ENCODE measurements at regions not wholly inside any gene's neighbourhood (a gene's known extent, or its start where the extent isn't known, plus 50 kb on each side); places are given as distances from the start of the nearest gene placed in this dataset.

DNA sequence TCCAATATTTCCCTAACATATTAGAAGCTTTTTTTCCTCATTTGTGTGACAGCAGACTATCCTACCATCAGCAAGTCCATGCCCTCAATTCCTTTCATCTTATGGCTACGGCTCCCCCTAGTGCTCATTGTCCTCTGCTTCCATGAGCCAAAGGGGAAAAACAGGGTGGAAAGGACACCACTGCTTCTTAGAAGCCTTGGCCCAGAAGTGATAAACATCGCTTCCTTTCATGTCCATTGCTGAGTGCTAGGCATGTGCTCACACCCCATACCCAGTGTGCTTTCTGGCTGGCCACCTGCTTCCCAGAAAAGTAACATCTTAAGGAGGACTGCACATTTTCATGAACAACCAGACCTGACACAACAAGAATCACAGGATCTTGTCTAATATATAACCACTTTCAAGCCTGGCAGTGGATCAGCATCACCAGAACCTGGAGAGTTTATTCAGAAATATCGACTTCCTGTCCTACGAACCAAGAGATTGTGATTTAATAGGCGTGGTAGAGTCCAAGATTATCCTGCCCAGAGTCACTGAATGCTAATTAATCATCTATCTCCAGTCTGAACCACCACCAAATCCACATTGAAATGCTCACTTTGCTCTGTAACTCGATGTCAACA is 650.5 kb upstream of the SORCS1 start:
- H3K36me3 ChIP-seq (ENCODE audit: control insufficient read depth in 4 of 4, insufficient read depth in 3 of 4, low read depth in 1 of 4, low read length in 3 of 4) = no peaks in the 10 kb centered on the region
- no peaks in the 10 kb centered on the region for H3K9me3 ChIP-seq (ENCODE audit: control insufficient read depth in 4 of 4, low read length in 3 of 4)
- WGBS = 40% methylated on average over 6 of the region's 6 CpGs
- H3K27me3 ChIP-seq (ENCODE audit: control insufficient read depth in 4 of 4, insufficient read depth in 4 of 4, low read length in 3 of 4) = no peaks in the 10 kb centered on the region
- H3K4me1 ChIP-seq (ENCODE audit: control insufficient read depth in 4 of 4, insufficient read depth in 4 of 4, low read length in 3 of 4) = no peaks in the 10 kb centered on the region
- TF ChIP-seq RXRA (IDR thresholded peaks at IDR 0.05) (no peak), RAD21 (IDR thresholded peaks at IDR 0.05) (peak; percentile 87 to 88)
- TF ChIP-seq, protein P1, sequence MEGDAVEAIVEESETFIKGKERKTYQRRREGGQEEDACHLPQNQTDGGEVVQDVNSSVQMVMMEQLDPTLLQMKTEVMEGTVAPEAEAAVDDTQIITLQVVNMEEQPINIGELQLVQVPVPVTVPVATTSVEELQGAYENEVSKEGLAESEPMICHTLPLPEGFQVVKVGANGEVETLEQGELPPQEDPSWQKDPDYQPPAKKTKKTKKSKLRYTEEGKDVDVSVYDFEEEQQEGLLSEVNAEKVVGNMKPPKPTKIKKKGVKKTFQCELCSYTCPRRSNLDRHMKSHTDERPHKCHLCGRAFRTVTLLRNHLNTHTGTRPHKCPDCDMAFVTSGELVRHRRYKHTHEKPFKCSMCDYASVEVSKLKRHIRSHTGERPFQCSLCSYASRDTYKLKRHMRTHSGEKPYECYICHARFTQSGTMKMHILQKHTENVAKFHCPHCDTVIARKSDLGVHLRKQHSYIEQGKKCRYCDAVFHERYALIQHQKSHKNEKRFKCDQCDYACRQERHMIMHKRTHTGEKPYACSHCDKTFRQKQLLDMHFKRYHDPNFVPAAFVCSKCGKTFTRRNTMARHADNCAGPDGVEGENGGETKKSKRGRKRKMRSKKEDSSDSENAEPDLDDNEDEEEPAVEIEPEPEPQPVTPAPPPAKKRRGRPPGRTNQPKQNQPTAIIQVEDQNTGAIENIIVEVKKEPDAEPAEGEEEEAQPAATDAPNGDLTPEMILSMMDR (IDR thresholded peaks at IDR 0.05; ENCODE audit: low read depth, low read length, missing input control) = peak; percentile 50
- no peak overlapping the region for H3K9ac ChIP-seq (ENCODE audit: low read depth in 1 of 2, low read length in 2 of 2)
- H3K4me3 ChIP-seq (ENCODE audit: low read depth in 1 of 3, low read length in 3 of 3) = no peak overlapping the region
- DNase-seq (ENCODE audit: low spot score) = peak; percentile 39
- no peak overlapping the region for H3K27ac ChIP-seq (ENCODE audit: low read depth in 1 of 2, low read length in 2 of 2)

DNA sequence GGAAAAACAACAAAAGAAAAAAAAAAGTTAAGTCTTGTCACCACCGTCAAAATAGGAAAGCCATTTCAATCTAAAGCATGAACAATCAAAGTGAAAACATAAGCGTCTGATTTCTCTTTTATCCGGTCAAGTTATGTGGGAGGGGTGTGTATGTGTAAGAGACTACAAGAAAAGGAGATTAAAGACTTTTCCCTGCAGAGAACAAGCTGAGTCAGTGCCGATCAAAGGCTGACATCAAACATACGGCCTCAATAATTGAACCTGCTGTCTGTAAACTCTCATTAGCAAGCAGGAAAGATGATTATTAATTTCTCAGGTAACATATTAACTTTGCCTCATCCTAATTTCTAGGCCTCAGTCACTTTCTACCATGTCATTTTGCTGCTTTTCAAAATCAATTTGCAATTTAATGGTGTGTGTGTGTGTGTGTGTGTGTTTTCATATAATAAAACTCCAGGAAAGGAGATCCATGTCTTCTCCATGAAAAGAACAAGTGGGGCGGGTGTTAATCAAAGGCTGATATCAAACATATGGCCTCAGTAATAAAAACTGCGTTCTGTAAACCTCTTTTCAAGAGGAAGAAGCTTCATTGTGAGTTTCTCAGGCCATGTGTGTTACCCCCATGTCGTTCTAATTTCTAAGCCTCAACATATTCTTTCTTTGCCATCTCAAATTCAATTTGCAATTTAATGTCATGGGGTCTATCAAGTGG is 649.1 kb upstream of the SORCS1 start:
- no peak overlapping the region for H3K4me3 ChIP-seq (ENCODE audit: low read depth in 1 of 3, low read length in 3 of 3)
- no peak for DNase-seq (ENCODE audit: low spot score)
- peaks cover 0 to 4% (median 0%) of the 10 kb centered on the region in 4 donors for H3K27me3 ChIP-seq (ENCODE audit: control insufficient read depth in 4 of 4, insufficient read depth in 4 of 4, low read length in 3 of 4)
- no peak overlapping the region for H3K27ac ChIP-seq (ENCODE audit: low read depth in 1 of 2, low read length in 2 of 2)
- no peaks in the 10 kb centered on the region for H3K4me1 ChIP-seq (ENCODE audit: control insufficient read depth in 4 of 4, insufficient read depth in 4 of 4, low read length in 3 of 4)
- no peaks in the 10 kb centered on the region for H3K36me3 ChIP-seq (ENCODE audit: control insufficient read depth in 4 of 4, insufficient read depth in 3 of 4, low read depth in 1 of 4, low read length in 3 of 4)
- no peak overlapping the region for H3K9ac ChIP-seq (ENCODE audit: low read depth in 1 of 2, low read length in 2 of 2)
- no peak for TF ChIP-seq YY1 (IDR thresholded peaks at IDR 0.05)
- no peak for TF ChIP-seq JUND (IDR thresholded peaks at IDR 0.05)
- TF ChIP-seq, protein P1 (IDR thresholded peaks at IDR 0.05; ENCODE audit: low read depth, low read length, missing input control) = no peak
- TF ChIP-seq EGR1 (IDR thresholded peaks at IDR 0.05; ENCODE audit: low read depth in 2 of 2) = no peak
- TF ChIP-seq TAF1 (conservative IDR thresholded peaks at IDR 0.05) = no peak
- TF ChIP-seq, protein P2, sequence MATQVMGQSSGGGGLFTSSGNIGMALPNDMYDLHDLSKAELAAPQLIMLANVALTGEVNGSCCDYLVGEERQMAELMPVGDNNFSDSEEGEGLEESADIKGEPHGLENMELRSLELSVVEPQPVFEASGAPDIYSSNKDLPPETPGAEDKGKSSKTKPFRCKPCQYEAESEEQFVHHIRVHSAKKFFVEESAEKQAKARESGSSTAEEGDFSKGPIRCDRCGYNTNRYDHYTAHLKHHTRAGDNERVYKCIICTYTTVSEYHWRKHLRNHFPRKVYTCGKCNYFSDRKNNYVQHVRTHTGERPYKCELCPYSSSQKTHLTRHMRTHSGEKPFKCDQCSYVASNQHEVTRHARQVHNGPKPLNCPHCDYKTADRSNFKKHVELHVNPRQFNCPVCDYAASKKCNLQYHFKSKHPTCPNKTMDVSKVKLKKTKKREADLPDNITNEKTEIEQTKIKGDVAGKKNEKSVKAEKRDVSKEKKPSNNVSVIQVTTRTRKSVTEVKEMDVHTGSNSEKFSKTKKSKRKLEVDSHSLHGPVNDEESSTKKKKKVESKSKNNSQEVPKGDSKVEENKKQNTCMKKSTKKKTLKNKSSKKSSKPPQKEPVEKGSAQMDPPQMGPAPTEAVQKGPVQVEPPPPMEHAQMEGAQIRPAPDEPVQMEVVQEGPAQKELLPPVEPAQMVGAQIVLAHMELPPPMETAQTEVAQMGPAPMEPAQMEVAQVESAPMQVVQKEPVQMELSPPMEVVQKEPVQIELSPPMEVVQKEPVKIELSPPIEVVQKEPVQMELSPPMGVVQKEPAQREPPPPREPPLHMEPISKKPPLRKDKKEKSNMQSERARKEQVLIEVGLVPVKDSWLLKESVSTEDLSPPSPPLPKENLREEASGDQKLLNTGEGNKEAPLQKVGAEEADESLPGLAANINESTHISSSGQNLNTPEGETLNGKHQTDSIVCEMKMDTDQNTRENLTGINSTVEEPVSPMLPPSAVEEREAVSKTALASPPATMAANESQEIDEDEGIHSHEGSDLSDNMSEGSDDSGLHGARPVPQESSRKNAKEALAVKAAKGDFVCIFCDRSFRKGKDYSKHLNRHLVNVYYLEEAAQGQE (IDR thresholded peaks at IDR 0.05) = no peak
- no peak for TF ChIP-seq NR2F2 (IDR thresholded peaks at IDR 0.05)
- TF ChIP-seq RXRA (IDR thresholded peaks at IDR 0.05) = no peak
- no peak for TF ChIP-seq HNF4G (IDR thresholded peaks at IDR 0.05)
- TF ChIP-seq, protein P3, sequence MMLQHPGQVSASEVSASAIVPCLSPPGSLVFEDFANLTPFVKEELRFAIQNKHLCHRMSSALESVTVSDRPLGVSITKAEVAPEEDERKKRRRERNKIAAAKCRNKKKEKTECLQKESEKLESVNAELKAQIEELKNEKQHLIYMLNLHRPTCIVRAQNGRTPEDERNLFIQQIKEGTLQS (IDR thresholded peaks at IDR 0.05) = no peak
- no peak for TF ChIP-seq GABPA (IDR thresholded peaks at IDR 0.05 in 1 of 2, conservative IDR thresholded peaks at IDR 0.05 in 1 of 2)
- TF ChIP-seq, protein P4, sequence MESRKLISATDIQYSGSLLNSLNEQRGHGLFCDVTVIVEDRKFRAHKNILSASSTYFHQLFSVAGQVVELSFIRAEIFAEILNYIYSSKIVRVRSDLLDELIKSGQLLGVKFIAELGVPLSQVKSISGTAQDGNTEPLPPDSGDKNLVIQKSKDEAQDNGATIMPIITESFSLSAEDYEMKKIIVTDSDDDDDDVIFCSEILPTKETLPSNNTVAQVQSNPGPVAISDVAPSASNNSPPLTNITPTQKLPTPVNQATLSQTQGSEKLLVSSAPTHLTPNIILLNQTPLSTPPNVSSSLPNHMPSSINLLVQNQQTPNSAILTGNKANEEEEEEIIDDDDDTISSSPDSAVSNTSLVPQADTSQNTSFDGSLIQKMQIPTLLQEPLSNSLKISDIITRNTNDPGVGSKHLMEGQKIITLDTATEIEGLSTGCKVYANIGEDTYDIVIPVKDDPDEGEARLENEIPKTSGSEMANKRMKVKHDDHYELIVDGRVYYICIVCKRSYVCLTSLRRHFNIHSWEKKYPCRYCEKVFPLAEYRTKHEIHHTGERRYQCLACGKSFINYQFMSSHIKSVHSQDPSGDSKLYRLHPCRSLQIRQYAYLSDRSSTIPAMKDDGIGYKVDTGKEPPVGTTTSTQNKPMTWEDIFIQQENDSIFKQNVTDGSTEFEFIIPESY (IDR thresholded peaks at IDR 0.05) = no peak
- no peak for TF ChIP-seq FOXA2 (IDR thresholded peaks at IDR 0.05)
- TF ChIP-seq SP1 (IDR thresholded peaks at IDR 0.05) = no peak
- TF ChIP-seq HNF4A (conservative IDR thresholded peaks at IDR 0.05) = no peak
- TF ChIP-seq RAD21 (IDR thresholded peaks at IDR 0.05) = no peak
- TF ChIP-seq FOXA1 (IDR thresholded peaks at IDR 0.05) = no peak
- TF ChIP-seq, protein P5, sequence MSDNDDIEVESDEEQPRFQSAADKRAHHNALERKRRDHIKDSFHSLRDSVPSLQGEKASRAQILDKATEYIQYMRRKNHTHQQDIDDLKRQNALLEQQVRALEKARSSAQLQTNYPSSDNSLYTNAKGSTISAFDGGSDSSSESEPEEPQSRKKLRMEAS (IDR thresholded peaks at IDR 0.05) = no peak
- 83% methylated on average over 8 of the region's 8 CpGs for WGBS
- no peaks in the 10 kb centered on the region for H3K9me3 ChIP-seq (ENCODE audit: control insufficient read depth in 4 of 4, low read length in 3 of 4)

Measured in liver (tissue), 8 donors.